HG03159 (cell line): ENCODE measurements at regions not wholly inside any gene's neighbourhood (a gene's known extent, or its start where the extent isn't known, plus 50 kb on each side); places are given as distances from the start of the nearest gene placed in this dataset.

Source experiments
- ATAC-seq: cut with Tn5 transposase; IDR thresholded peaks from one replicate; pipeline ENCODE4 v1.9.1; 2021; ENCODE audit warnings: mild to moderate bottlenecking, moderate library complexity; ENCODE audit not compliant: unreplicated experiment

- ATAC-seq: no peak
Observed at GRCh38 chr10:44326474-44327030, 58.3 kb downstream of the CXCL12 start.

GRCh38 chr10:44325596-44326307 lies 59.1 kb downstream of the CXCL12 start:
- no peak for ATAC-seq

- no peak for ATAC-seq
Observed at GRCh38 chr10:44325157-44325556, 59.7 kb downstream of the CXCL12 start.

- ATAC-seq: no peak
Observed at GRCh38 chr10:44323838-44324237, 61.1 kb downstream of the CXCL12 start.

GRCh38 chr10:44322137-44322536 lies 62.8 kb downstream of the CXCL12 start:
- no peak for ATAC-seq

GRCh38 chr10:44320756-44321155 lies 64.1 kb downstream of the CXCL12 start:
- no peak for ATAC-seq

GRCh38 chr10:44317856-44318255 lies 67.0 kb downstream of the CXCL12 start:
- no peak for ATAC-seq

- no peak for ATAC-seq
Observed at GRCh38 chr10:44316922-44317215, 68.0 kb downstream of the CXCL12 start.

GRCh38 chr10:44316187-44316921 lies 68.5 kb downstream of the CXCL12 start:
- no peak for ATAC-seq

GRCh38 chr10:44314802-44315460 lies 70.0 kb downstream of the CXCL12 start:
- no peak for ATAC-seq

- ATAC-seq: no peak
Observed at GRCh38 chr10:44313761-44314165, 71.1 kb downstream of the CXCL12 start.

- ATAC-seq: no peak
Observed at GRCh38 chr10:44312401-44312800, 72.5 kb downstream of the CXCL12 start.

- no peak for ATAC-seq
Observed at GRCh38 chr10:44311563-44312051, 73.3 kb downstream of the CXCL12 start.

- ATAC-seq: peak; percentile 89
Observed at GRCh38 chr10:44310762-44311562, 73.9 kb downstream of the CXCL12 start.

GRCh38 chr10:44309939-44310761 lies 74.7 kb downstream of the CXCL12 start:
- ATAC-seq: no peak

- no peak for ATAC-seq
Observed at GRCh38 chr10:44309361-44309760, 75.5 kb downstream of the CXCL12 start.

- ATAC-seq: no peak
Observed at GRCh38 chr10:44308935-44309334, 76.0 kb downstream of the CXCL12 start.

GRCh38 chr10:44307691-44308090 lies 77.2 kb downstream of the CXCL12 start:
- ATAC-seq: no peak

GRCh38 chr10:44306762-44307161 lies 78.1 kb downstream of the CXCL12 start:
- no peak for ATAC-seq

- ATAC-seq: no peak
Observed at GRCh38 chr10:44306147-44306710, 78.7 kb downstream of the CXCL12 start.
